DND-41 (cell line): ENCODE measurements at regions not wholly inside any gene's neighbourhood (a gene's known extent, or its start where the extent isn't known, plus 50 kb on each side); places are given as distances from the start of the nearest gene placed in this dataset.

Experiments used
- CTCF ChIP-seq: IDR thresholded peaks from 2 replicates; pipeline ENCODE4 v1.5.1; 2012; ENCODE audit warnings: borderline replicate concordance, low read length, moderate library complexity, mild to moderate bottlenecking; ENCODE audit not compliant: poor library complexity, severe bottlenecking; ENCODE audit errors: extremely low read depth
- EZH2 ChIP-seq: IDR thresholded peaks from 3 replicates; pipeline ENCODE4 v1.6.1; 2012; ENCODE audit warnings: borderline replicate concordance, low read depth, mild to moderate bottlenecking, moderate library complexity, low read length, inconsistent platforms; ENCODE audit not compliant: severe bottlenecking

- TF ChIP-seq CTCF (no peak), EZH2 (no peak)
These were observed 1156.9 kb downstream of the BRD1 start for GRCh38 chr22:48670731-48671130.
